Nephron (organoid): ENCODE measurements at regions not wholly inside any gene's neighbourhood (a gene's known extent, or its start where the extent isn't known, plus 50 kb on each side); places are given as distances from the start of the nearest gene placed in this dataset.
A peak's percentile ranks its signal among the peaks of the same experiment; 100 is the strongest.

Experiments used
- H3K27ac Mint-ChIP-seq, 3 experiments: 2 replicates each; pipeline ENCODE4 v1.8.0; 2020; ENCODE audit warnings: mixed read lengths in 3 of 3, mild to moderate bottlenecking in 2 of 3, moderate library complexity in 1 of 3
- H3K27me3 Mint-ChIP-seq: 2 replicates; pipeline ENCODE4 v1.8.0; 2021; ENCODE audit warnings: low read depth, mild to moderate bottlenecking, moderate library complexity, mixed read lengths
- H3K36me3 Mint-ChIP-seq: 2 replicates; pipeline ENCODE4 v1.8.0; 2020; ENCODE audit warnings: low read depth, mixed read lengths
- H3K4me1 Mint-ChIP-seq: 2 replicates; pipeline ENCODE4 v1.8.0; 2020; ENCODE audit warnings: mixed read lengths
- H3K4me3 Mint-ChIP-seq, 3 experiments: 2 replicates each; pipeline ENCODE4 v1.8.0; 2020; ENCODE audit warnings: mild to moderate bottlenecking in 3 of 3, mixed read lengths in 3 of 3, moderate library complexity in 2 of 3
- H3K9me3 Mint-ChIP-seq: 2 replicates; pipeline ENCODE4 v1.8.0; 2020; ENCODE audit warnings: mixed read lengths
- CTCF ChIP-seq, 3 experiments: fragments of 200-600 bp; sonication (generic); IDR thresholded peaks; one replicate each; pipeline ENCODE4 v1.5.0; 2021; ENCODE audit warnings: antibody characterized with exemption in 3 of 3; ENCODE audit not compliant: unreplicated experiment in 3 of 3

GRCh38 chr1:232507571-232507970 lies 122.4 kb downstream of the SIPA1L2 start:
- Mint-ChIP-seq H3K27ac (peak overlapping the region in 1 of 3 experiments; percentile 32), H3K4me1 (peaks cover 33% of the 10 kb centered on the region), H3K9me3 (no peaks in the 10 kb centered on the region), H3K27me3 (peaks cover 4% of the 10 kb centered on the region), H3K36me3 (peaks cover 9% of the 10 kb centered on the region), H3K4me3 (no peak overlapping the region)
- TF ChIP-seq CTCF (IDR thresholded peaks at IDR 0.05; ENCODE audit: unreplicated experiment in 3 of 3) = no peak

GRCh38 chr1:232505884-232506283 lies 124.0 kb downstream of the SIPA1L2 start:
- Mint-ChIP-seq H3K9me3 (no peaks in the 10 kb centered on the region), H3K27ac (no peak overlapping the region), H3K4me3 (no peak overlapping the region), H3K27me3 (peaks cover 4% of the 10 kb centered on the region), H3K4me1 (peaks cover 28% of the 10 kb centered on the region), H3K36me3 (peaks cover under 1% of the 10 kb centered on the region)
- TF ChIP-seq CTCF (IDR thresholded peaks at IDR 0.05; ENCODE audit: unreplicated experiment in 3 of 3) = no peak

DNA sequence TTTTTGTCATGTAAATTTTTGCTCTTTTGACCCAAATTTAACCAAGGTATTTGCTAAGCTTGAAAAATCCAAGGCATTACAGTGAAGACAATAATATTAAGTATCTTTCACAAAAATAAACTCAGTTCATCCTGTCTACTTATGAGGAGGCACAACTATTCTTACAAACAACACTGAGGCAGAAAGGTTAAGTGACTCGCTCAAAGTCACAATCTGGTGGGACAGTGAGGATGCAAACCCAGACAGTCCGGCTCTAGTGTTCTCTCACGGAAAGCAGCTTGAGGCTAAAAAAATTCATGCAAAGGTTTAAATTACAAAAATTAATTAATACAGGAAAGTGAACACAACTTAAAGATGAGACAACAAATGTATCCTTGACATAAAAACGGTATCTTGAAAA lies 125.3 kb downstream of the SIPA1L2 start:
- Mint-ChIP-seq H3K27ac (no peak overlapping the region), H3K4me3 (no peak overlapping the region), H3K4me1 (peaks cover 18% of the 10 kb centered on the region), H3K36me3 (no peaks in the 10 kb centered on the region), H3K27me3 (peaks cover 4% of the 10 kb centered on the region), H3K9me3 (no peaks in the 10 kb centered on the region)
- TF ChIP-seq CTCF (IDR thresholded peaks at IDR 0.05; ENCODE audit: unreplicated experiment in 3 of 3) = no peak

DNA sequence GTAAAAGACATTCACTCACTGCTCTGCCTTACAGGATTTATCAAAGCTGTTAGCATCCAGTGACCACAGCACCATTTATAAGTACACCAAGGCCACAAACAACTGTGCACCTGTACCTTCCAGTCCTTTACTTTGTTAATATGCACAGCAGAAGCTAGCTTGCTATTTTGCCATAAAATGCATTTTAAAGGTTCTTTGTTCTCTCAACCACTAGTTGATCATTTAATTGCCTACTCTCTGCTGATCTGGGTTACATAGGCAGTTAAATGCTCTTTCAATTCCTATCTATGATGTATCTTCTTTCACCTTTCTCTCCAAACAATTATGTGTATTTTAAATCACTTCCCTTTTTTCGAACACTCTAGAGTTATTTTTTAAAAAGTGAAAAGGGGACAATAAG lies 126.4 kb downstream of the SIPA1L2 start:
- no peaks in the 10 kb centered on the region for H3K36me3 Mint-ChIP-seq
- no peak overlapping the region for H3K4me3 Mint-ChIP-seq
- peaks cover 19% of the 10 kb centered on the region for H3K4me1 Mint-ChIP-seq
- H3K27ac Mint-ChIP-seq = no peak overlapping the region
- peaks cover 4% of the 10 kb centered on the region for H3K27me3 Mint-ChIP-seq
- TF ChIP-seq CTCF (IDR thresholded peaks at IDR 0.05; ENCODE audit: unreplicated experiment in 3 of 3) = no peak
- no peaks in the 10 kb centered on the region for H3K9me3 Mint-ChIP-seq

GRCh38 chr1:232501854-232502253 lies 128.1 kb downstream of the SIPA1L2 start:
- H3K27ac Mint-ChIP-seq = no peak overlapping the region

More at GRCh38 chr1:232501854-232502253, 128.1 kb downstream of the SIPA1L2 start:
- no peaks in the 10 kb centered on the region for H3K36me3 Mint-ChIP-seq
- no peaks in the 10 kb centered on the region for H3K9me3 Mint-ChIP-seq
- peaks cover 4% of the 10 kb centered on the region for H3K27me3 Mint-ChIP-seq
- TF ChIP-seq CTCF (IDR thresholded peaks at IDR 0.05; ENCODE audit: unreplicated experiment in 3 of 3) = no peak
- H3K4me1 Mint-ChIP-seq = peaks cover 19% of the 10 kb centered on the region
- no peak overlapping the region for H3K4me3 Mint-ChIP-seq
